ENCODE measurements at regions not wholly inside any gene's neighbourhood (a gene's known extent, or its start where the extent isn't known, plus 50 kb on each side); places are given as distances from the start of the nearest gene placed in this dataset.

DNA sequence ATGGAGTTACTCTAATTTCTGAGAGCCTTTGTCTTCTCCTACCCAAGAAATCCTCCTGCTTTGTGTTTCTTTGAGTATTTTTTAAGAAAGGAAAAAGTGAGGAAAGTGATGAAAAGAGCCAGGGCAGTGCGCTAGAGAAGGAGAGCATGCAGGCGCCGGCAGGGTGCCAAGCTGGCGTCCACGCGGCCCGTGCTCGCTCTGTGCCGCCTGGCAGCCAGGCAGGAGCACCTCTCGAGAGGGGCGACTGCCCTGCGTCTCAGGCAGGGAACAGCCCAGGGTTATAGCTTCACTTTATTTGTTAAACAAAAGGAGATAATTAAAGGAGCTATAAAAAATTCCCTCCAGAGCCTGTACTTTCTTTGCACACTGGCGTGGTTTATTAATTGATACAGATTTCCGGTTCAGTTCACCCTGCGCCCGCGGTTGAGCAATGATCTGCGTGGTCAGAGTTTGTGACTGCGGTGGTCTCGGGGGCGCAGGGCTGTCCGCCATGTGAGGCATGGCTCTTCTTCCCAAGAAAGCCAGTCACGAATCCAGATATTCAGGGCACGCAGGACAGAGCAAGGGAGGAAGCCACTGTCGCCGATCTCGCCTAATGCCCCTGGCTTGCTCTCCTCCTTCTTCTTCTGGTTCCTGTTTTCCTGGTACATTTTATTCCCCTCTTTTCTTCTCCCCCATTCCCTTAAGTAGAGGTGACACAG is 110.8 kb upstream of the PAQR3 start:
- TF ChIP-seq, protein P1, sequence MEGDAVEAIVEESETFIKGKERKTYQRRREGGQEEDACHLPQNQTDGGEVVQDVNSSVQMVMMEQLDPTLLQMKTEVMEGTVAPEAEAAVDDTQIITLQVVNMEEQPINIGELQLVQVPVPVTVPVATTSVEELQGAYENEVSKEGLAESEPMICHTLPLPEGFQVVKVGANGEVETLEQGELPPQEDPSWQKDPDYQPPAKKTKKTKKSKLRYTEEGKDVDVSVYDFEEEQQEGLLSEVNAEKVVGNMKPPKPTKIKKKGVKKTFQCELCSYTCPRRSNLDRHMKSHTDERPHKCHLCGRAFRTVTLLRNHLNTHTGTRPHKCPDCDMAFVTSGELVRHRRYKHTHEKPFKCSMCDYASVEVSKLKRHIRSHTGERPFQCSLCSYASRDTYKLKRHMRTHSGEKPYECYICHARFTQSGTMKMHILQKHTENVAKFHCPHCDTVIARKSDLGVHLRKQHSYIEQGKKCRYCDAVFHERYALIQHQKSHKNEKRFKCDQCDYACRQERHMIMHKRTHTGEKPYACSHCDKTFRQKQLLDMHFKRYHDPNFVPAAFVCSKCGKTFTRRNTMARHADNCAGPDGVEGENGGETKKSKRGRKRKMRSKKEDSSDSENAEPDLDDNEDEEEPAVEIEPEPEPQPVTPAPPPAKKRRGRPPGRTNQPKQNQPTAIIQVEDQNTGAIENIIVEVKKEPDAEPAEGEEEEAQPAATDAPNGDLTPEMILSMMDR (IDR thresholded peaks at IDR 0.05): no peak
- TF ChIP-seq POLR2A (IDR thresholded peaks at IDR 0.05): no peak
